ENCODE measurements at regions not wholly inside any gene's neighbourhood (a gene's known extent, or its start where the extent isn't known, plus 50 kb on each side); places are given as distances from the start of the nearest gene placed in this dataset.

DNA sequence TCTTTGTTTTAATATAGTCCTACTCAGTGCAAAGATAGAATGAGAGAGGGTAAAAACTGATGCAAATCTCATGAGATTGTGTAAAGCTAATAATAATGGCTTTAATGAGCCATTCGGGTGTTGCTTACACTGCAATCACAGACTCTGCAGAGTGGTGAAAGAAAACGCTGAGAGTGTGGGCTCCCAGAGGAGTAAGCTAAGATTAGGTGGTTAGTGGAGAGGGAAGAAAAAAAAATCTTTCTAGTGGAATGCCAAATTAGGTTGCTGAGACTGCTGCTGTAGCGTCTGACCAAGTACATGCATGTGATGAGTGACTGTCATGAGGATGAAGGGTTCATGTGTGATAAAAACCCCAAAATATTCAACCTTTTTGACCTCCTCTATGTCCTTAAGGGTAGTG is 645.9 kb upstream of the ADGRL4 start:
- TF ChIP-seq, protein P1, sequence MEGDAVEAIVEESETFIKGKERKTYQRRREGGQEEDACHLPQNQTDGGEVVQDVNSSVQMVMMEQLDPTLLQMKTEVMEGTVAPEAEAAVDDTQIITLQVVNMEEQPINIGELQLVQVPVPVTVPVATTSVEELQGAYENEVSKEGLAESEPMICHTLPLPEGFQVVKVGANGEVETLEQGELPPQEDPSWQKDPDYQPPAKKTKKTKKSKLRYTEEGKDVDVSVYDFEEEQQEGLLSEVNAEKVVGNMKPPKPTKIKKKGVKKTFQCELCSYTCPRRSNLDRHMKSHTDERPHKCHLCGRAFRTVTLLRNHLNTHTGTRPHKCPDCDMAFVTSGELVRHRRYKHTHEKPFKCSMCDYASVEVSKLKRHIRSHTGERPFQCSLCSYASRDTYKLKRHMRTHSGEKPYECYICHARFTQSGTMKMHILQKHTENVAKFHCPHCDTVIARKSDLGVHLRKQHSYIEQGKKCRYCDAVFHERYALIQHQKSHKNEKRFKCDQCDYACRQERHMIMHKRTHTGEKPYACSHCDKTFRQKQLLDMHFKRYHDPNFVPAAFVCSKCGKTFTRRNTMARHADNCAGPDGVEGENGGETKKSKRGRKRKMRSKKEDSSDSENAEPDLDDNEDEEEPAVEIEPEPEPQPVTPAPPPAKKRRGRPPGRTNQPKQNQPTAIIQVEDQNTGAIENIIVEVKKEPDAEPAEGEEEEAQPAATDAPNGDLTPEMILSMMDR (conservative IDR thresholded peaks at IDR 0.05; ENCODE audit: low read depth, low read length): no peak
- no peak for TF ChIP-seq EZH2 (IDR thresholded peaks at IDR 0.05; ENCODE audit: borderline replicate concordance, low read depth, low read length, poor library complexity, severe bottlenecking)

Measured in A673 (cell line).